Spleen (tissue), 7 donors: ENCODE measurements at regions not wholly inside any gene's neighbourhood (a gene's known extent, or its start where the extent isn't known, plus 50 kb on each side); places are given as distances from the start of the nearest gene placed in this dataset.

Experiments
- CTCF ChIP-seq, 11 experiments: fragments of 200-600 bp in 7 of 11; fragments of 450-650 bp in 4 of 11; sonication (generic) in 4 of 11; IDR thresholded peaks in 8 of 11; conservative IDR thresholded peaks in 3 of 11; 1 replicate in 7 of 11; 2 replicates in 4 of 11; pipeline versions ENCODE4 v1.4.0 to v1.8.0; 2016 to 2021; ENCODE audit warnings: antibody characterized with exemption in 11 of 11, inconsistent platforms in 4 of 11, mild to moderate bottlenecking in 1 of 11
- POLR2A ChIP-seq, 3 donors: fragments of 450-650 bp; IDR thresholded peaks; one replicate each; pipeline ENCODE4 v1.5.1; 2017; ENCODE audit warnings: antibody characterized with exemption in 3 of 3, mild to moderate bottlenecking in 1 of 3
- POLR2AphosphoS5 ChIP-seq, 3 donors: sonication (generic); formaldehyde crosslinking; IDR thresholded peaks; one replicate each; pipeline ENCODE4 v1.5.1; 2017; ENCODE audit warnings: antibody characterized with exemption in 3 of 3
- donor health status: DM: no; HTN: no; CAD: no; lungs with moderate emphysema.
- donor health status: DM: no; HTN: no; CAD: no.
- donor health status: DM: no; HTN: no; CAD: no.

GRCh38 chr9:79140751-79141150 is 431.0 kb upstream of the TLE4 start:
- TF ChIP-seq CTCF (IDR thresholded peaks at IDR 0.05 in 8 of 11, conservative IDR thresholded peaks at IDR 0.05 in 3 of 11) (no peak), POLR2A (IDR thresholded peaks at IDR 0.05) (no peak), POLR2AphosphoS5 (IDR thresholded peaks at IDR 0.05) (no peak)
